ENCODE measurements at regions not wholly inside any gene's neighbourhood (a gene's known extent, or its start where the extent isn't known, plus 50 kb on each side); places are given as distances from the start of the nearest gene placed in this dataset.

DNA sequence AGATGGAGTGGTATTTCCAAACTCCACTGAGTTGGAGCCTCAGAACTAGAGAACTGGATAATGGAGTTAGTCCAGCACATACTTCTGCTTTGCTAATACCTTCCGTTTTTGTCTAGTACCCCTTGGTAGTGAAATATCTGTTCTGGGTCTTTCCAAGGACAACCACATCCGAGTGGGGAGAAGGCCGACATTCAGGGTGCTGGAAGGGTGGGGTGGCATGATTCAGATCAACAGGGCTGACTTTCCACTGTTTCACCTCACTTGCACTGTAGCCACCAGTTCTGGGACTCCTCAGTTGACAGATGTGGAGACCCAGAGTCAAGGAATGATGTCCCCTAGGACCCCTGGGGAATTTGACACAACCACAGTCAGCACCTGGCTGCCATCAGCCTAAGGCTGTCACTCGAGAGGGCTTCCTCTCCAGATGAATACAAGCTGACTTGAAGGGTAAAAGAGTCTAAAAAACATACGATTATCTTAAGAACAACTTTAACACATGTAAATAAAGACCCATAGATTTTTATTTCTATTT, 84.8 kb upstream of the HNF1B start:
- TF ChIP-seq POLR2AphosphoS5 (IDR thresholded peaks at IDR 0.05; ENCODE audit: low read depth, low read length) (no peak), TAF1 (IDR thresholded peaks at IDR 0.05; ENCODE audit: borderline replicate concordance, low read depth, low read length) (peak; percentile 34; the same call in 1 of the 2 replicates), POLR2A (IDR thresholded peaks at IDR 0.05; ENCODE audit: low read depth, low read length) (0 out of 2 replicates have a peak, but pooled peaks have one; percentile 42)

Data from GM12892 (cell line).